GM19463 (cell line): ENCODE measurements at regions not wholly inside any gene's neighbourhood (a gene's known extent, or its start where the extent isn't known, plus 50 kb on each side); places are given as distances from the start of the nearest gene placed in this dataset.

Source experiments
- ATAC-seq: cut with Tn5 transposase; IDR thresholded peaks from one replicate; pipeline ENCODE4 v1.9.1; 2021; ENCODE audit warnings: mild to moderate bottlenecking, moderate library complexity; ENCODE audit not compliant: unreplicated experiment

GRCh38 chr18:11324956-11325882, 175.8 kb upstream of the PIEZO2 start:
- ATAC-seq = peak; percentile 86

GRCh38 chr18:11324510-11324909, 175.1 kb upstream of the PIEZO2 start:
- ATAC-seq = no peak

DNA sequence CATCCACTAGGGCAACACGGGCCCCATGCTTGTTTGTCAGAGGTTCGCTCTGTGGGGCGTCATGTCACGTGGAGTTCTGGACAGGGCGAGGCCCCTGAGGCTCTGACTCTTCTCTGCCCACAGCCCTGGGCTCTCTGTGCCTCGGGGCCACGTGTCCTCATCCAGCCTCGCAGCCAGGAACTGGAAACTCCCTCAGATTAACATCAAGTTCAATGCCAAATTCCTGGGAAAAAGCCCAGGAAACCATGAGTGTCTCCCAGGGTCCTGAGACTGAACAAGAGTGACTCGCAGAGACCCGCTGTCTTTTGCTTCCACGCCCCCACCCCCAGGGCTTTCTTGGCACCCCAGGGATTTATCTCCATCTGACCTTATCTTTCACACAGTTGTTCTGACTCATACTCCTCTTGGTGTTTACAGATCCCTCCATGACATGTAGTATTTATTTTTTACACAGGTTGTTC, 174.0 kb upstream of the PIEZO2 start:
- peak; percentile 36 for ATAC-seq

DNA sequence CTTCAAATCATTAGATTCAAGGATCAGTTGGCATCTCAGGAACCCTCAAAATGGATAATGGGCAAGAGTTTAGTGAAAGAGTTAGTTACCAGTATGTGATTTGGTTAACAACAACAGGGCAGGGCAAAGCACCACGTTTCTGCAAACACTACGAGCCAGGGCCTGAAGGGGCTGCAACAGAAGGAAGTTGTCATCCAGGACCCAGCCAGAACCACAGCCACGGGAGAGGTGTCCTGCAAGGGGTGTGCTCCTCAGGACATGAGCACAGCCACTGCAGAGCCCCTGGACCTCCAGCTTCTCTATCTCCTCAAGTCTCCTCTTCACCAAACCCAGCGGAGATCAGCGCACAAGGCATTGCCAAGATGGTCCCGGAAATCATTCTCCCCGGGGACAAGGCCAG, 173.3 kb upstream of the PIEZO2 start:
- no peak for ATAC-seq

DNA sequence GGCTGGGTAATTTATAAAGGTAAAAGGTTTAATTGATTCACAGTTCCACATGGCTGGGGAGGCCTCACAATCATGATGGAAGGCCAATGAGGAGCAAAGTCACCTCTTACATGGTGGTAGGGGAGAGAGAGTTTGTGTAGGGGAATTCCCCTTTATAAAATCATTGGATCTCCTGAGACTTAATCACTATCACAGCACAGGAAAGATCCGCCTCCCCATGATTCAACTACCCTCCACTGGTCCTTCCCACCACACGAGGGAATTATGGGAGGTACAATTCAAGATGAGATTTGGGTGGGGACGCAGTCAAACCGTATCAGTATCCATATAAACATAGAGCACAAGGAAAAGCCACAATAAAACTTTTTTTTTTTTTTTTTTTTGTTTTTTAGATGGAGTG, 172.6 kb upstream of the PIEZO2 start:
- no peak for ATAC-seq

DNA sequence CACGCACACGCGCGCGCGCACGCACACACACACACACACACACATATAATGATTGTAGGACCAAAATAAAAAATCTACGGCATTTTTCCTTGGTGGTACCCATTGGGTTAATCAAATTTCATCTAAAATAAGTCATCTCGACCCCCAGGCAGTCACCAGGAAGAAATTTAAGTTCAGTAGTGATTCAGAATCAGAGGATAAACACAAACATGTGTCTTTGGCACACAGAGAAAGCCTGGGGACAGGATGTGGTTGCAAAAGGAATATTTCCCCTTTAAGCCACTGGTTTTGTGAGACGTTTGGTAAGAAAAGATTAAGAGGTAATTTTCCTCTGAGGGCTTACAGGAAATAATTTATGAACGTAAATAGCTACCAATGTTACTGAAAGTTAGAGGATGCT, 171.6 kb upstream of the PIEZO2 start:
- ATAC-seq = no peak

DNA sequence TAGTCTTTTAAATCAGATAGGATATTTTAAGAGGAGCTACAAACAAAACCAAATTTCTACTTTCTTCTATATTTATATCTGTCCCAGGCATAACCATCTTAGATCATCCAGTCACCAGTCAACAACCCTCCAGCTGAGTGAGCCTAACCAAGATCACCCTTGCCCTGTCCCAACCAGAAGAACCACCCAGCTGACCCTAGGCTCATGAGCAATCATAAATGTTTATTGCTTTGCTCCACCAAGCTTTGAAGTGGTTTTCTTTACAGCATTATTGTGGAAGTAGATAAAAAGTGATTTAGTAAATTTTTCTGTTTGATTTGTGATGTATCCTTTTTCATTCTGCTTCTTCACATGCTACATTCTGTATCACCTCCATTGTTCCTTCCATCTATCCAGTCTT, 167.2 kb upstream of the PIEZO2 start:
- ATAC-seq = no peak

DNA sequence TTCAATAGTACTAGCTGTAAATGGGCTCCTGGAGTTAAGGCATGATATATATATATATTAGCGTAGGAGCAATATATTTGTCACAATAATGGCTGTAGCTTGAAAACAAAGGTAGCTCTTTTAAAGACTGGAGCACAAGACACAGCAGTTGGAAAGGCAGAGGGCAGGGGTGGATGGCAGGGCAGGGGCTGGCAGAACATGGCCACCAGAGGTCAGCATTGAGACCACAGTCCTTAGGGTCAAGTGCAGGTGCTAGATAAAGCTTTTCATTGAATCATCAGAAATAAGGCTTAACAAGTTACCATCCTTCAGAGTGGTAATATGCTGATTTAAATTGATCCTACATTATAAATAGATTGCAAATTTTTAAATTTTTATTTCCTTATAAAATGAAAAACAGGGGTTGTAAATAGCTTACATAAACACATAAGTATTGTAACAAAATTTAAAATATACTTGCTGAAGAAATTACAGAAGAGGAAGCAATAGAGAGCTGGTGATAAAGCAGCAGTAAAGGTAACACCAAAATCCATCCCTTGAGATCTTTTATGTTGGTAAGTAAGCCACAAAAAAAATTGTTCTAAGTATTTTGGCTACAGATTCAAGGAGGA, 161.2 kb upstream of the PIEZO2 start:
- ATAC-seq = peak; percentile 45

DNA sequence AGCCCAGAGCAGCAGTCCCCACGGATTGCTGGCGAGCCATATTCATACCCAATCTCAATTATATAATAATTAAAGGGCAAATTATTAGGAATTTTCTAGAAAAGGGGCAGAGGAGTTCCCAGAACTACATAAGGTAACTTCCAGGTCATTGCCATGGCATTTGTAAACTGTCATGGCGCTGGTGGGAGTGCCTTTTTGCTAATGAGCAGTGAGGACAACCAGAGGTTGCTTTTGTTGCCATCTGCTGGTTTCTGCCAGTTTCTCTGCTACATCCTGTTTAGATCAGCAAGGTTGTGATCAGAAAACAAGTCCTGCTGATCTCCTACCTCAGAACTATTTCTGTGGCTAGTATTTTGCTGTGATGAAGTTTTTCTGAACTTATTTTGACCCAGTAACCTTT, 159.8 kb upstream of the PIEZO2 start:
- no peak for ATAC-seq

DNA sequence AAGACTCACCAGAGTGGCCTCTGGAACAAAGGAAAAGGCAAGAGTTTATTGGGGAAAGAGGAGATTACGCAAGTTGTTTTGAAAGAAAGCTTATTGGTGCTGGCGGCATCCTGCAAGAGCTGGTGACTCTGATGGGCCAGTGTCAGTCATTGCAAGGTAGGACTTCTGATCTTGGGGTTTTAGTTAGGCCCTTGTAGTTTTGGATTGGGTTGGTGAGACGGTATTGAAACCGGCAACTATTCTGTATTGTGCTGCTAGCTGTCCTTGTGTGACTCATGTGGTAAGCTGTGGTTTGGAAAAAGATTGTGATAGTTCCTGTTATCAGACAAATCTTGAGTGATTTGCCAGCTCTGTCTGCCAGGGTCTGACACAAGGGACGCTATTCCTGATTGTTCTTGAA, 159.1 kb upstream of the PIEZO2 start:
- ATAC-seq = peak; percentile 47

DNA sequence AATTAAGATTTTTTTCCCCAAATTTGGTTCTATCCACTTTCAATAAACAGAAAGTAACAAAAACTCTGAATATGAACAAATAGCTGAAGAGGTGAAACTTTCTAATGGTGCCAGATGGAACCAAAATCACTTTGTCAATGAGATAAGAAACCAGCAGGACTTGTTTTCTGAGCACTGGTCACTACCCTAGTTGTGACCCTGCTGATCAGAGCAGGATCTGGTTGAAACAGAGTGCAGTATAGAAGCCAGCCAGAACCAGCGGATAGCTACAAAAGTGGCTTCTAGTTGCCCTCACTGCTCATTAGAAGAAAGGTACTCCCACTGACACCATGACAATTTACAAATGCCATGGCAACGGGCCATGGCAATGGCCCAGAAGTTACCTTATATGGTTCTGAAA, 158.3 kb upstream of the PIEZO2 start:
- ATAC-seq = no peak

DNA sequence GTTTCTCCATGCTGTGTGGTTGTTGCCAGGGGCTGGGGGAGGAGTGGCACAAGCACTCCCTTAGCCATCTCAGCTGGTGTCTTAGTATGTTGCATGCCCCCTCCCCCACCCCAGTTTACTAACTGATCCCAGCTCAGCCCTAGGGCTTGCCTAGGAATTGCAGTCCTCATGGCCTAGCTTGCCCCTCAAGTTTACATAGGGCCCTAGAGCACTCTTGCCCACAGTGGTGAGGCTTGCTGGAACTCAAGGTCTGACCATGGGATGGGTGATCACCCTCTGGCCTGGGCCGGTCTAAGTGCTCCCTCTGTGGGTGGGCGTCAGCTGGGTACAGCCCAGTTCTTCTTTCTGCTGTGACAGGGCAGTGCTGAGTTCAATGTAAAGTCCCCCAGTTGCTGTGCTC, 156.1 kb upstream of the PIEZO2 start:
- no peak for ATAC-seq

GRCh38 chr18:11304928-11305327, 155.6 kb upstream of the PIEZO2 start:
- no peak for ATAC-seq

- ATAC-seq = no peak
These were observed 147.6 kb upstream of the PIEZO2 start for GRCh38 chr18:11296946-11297345.

DNA sequence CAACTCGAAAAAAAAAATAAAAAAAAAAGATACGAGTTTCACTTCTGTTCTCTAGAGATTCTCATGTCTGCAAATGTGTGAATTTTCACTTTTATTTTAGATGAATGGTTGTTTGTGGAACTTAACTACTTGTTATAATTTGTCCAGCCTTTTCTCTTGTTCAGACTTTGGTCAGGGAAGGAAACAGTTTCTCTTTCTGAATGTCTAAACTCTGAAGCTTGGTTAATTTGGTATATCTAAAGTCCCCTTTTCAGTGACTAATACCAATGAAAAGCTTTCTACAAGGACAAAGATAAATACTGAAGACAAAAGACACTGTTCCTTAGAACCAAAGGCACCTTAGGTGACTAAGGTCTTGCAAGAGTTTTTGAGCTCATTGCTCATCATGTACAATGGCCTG, 144.4 kb upstream of the PIEZO2 start:
- peak; percentile 81 for ATAC-seq

GRCh38 chr18:11290786-11291185, 141.4 kb upstream of the PIEZO2 start:
- ATAC-seq = no peak

GRCh38 chr18:11289248-11289647, 139.9 kb upstream of the PIEZO2 start:
- ATAC-seq = no peak

DNA sequence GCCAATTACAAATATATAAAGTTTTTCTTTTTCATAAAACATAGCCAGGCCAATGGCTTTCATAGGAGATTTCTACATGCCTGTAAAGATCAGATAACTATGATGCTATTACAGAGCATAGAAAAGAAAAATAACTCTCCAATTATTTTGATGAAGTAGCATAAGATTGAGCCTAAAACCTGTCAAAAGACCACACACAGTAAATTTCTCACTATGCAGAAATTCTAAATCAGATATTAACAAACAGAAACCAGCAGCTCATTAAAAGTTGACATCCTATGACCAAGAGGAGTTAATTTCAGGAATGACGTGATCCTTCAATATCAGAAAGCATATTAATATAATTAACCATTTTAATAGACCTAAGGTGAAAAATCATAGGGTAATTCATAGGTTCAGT, 139.0 kb upstream of the PIEZO2 start:
- ATAC-seq = no peak

DNA sequence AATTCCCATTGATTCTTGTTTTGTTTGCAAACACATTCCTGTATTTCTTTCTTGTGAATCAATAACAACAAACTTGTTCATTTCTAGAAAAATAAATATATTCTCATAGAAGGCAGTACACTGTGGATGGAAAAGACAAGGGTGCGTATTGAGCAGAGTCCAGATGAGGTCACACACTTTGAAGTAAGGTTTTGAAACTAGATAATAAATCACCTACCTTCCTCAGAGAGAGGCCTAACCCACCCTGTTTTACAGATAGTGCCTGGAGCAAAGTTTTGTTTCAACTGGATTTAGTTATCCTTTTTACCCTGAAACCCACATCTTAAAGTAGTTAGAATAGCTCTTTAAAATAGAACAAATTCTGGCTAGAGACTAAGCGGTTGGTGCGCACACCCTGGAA, 137.1 kb upstream of the PIEZO2 start:
- no peak for ATAC-seq

GRCh38 chr18:11284811-11285210, 135.4 kb upstream of the PIEZO2 start:
- ATAC-seq = no peak

DNA sequence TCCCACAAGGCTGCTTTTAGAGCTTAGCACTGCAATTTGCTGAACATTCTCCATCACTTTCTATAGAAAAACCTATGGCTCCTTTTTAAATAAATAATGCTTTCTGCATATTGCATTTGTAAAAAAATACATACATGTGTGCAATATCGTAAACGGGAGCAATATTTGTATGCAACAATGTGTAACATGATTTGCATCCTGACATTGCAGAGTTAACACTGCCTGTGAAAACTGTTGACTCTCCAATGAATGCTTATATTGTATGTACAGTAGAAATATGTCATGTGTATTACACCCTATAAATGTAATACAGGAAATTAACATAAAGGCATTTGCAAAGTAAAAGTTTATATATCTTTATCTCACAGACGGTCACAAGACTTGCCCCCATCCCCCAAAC, 135.0 kb upstream of the PIEZO2 start:
- ATAC-seq = no peak

DNA sequence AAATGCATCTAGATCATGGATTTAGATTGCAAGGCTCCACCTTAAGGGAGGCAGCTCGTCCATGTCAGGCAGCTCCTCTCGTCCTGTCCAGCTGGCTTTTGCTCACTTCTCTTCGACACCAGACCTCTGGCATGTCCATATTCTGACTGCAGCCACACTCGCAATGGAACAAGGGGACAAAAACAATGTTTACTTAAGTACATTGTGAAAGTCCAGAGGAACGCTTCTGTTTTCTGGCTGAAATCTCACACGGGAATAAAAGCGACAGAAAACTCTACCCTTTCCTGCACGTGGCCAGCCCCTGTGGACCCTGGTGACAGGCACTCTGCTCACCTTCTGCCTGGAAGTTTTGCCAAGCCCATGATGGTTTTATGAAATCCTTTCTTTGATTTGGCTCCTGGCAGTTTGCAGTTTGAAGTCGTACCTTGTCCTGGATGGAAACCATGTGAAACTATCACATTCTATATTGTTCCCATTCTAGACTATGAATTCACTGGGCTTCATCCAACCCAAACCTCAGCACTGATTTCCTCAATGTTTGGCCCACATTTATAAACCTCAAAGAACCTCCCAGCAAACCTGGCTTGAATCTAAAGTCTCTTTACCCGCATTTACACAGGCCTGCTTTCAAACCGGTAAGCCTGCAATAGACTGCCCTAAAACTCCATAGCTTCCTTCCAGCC, 134.3 kb upstream of the PIEZO2 start:
- ATAC-seq = no peak
